ENCODE measurements at regions not wholly inside any gene's neighbourhood (a gene's known extent, or its start where the extent isn't known, plus 50 kb on each side); places are given as distances from the start of the nearest gene placed in this dataset.

GRCh38 chr4:11611868-11612267 lies 183.2 kb upstream of the HS3ST1 start:
- TF ChIP-seq CTCF (IDR thresholded peaks at IDR 0.05; ENCODE audit: low read depth, low read length) (no peak), EZH2phosphoT487 (IDR thresholded peaks at IDR 0.05; ENCODE audit: low read depth) (no peak)
